GM19455 (cell line): ENCODE measurements at regions not wholly inside any gene's neighbourhood (a gene's known extent, or its start where the extent isn't known, plus 50 kb on each side); places are given as distances from the start of the nearest gene placed in this dataset.
"Not testable (repeated sequence)": the region's sequence is repeated elsewhere in the genome, so short reads cannot be mapped to it uniquely, and the experiment has no call there.

Source experiments
- ATAC-seq: cut with Tn5 transposase; IDR thresholded peaks from one replicate; pipeline ENCODE4 v1.9.1; 2021; ENCODE audit not compliant: unreplicated experiment

DNA sequence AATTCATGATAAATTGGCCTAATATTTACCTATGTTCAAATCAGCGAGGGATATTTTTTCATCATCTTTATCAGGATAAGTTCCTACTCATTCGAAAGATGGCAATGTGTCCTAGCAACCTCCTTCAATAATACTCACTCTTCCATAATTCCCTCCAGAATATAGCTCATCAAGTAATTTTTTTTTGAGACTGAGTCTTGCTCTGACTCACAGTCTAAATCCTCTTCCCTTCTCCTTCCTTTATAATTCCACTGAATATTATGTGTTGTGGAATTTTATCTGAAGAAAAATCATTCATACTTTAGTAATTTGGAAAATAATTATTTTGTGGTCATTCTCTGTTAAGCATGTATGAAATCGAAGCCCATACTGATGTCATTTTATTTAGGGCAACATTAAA, 663.8 kb downstream of the FLRT2 start:
- no peak for ATAC-seq

DNA sequence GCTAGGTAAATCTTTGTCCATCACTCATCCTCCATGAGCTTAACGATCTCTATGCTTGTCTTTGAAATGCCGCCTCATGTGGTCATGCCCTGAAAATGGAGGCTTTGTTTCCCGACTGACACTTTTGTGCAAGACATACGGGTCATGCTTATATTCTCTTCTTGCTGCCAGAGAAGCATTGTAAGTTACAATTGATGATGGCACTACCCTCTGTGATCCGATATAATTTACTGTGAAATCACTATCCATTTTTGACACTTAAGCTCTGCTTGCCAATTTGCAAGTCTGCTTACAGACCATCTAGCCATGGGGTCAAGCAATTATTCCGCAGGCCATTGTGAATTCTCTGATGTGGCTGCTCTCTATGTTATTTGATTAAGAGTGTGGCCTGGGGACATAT, 650.0 kb downstream of the FLRT2 start:
- ATAC-seq: no peak

DNA sequence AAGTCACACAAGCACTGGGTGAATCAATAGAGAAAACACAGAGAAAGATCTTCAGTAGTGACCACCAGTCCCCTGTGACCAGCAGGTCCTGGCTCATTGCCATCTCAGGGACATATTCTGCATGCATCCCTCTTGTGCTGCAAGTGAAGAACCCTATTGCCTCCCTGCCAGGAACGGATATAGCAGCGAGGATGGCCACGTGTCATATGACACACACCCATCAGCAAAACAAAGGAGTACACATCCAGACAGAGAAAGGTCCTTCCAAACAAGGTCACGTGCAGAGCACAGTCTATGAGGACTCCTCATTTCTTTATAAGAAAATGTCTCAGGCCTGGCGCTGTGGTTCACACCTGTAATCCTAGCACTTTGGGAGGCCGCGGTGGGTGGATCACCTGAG, 638.4 kb downstream of the FLRT2 start:
- no peak for ATAC-seq

DNA sequence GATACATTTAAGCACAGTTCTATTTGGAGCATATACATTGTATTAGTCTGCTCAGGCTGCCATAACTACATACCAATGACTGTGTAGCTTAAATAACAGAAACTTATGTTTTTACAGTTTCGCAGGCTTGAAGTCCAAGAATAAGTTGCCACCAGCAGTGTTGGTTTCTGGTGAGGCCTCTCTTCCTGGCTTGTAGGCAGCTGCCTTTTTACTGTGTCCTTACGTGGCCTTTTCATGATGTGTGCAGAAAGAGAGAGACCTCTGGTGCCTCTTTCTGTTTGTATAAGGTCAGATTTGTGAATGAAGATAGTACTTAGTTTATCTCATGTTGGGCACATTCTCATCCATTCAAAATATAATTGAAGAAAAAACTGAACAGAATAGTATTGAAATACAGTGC, 636.6 kb downstream of the FLRT2 start:
- no peak for ATAC-seq

DNA sequence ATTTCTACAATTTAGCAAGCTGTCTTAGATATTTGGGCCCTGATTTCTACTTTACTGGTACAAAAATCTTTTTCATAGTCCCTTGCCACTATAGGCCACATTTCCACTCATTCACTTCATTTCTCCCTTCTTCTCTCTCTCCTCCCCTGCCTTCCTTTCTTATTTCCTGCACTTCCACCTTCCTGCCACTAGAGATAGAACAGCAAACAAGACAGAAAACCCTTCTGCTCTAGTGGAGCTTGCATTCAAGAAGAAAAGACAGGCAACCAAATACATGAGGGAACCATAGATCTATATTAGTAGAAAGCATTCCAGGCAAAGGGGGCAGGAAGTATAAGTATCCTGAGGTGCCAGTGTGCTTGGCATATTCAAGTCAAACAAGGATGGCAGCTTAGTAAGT, 623.5 kb downstream of the FLRT2 start:
- ATAC-seq: no peak

DNA sequence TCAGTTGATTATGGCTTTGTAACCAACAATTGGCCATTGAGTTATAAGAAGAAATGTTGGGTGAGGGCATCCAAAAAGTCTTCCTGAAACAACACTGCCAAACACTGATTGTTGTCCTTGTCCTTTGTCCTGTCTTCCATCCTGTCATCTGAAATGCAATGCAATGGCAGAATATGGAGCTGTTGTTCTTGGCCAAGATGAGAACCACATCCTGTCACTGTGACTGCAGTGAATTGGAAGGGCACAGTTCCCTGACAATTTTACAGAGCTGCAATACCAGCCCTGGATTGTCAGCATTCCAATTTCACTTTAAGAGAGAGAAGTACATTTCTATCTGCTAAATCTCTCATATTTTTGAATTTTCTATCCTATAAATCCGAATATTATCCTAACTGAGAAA, 613.3 kb downstream of the FLRT2 start:
- ATAC-seq: no peak

DNA sequence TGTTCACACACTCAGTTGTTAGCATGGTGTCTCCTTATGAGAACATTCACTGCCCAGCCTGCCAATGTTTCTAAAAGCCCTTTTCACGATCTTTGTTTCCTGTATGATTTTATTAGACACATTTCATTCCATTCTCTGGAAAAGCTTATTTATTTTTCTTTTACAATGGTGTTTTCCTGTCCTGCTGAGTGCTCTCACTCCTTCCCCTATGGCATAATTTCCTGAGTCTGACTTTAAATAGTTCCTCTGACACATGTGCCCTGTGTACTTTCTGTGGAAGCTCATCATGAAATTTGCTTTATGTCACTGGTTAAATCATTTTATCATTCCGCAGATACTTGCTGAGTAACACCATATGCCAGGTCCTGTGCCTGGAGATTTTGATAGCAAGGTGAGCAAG, 612.0 kb downstream of the FLRT2 start:
- ATAC-seq: no peak

DNA sequence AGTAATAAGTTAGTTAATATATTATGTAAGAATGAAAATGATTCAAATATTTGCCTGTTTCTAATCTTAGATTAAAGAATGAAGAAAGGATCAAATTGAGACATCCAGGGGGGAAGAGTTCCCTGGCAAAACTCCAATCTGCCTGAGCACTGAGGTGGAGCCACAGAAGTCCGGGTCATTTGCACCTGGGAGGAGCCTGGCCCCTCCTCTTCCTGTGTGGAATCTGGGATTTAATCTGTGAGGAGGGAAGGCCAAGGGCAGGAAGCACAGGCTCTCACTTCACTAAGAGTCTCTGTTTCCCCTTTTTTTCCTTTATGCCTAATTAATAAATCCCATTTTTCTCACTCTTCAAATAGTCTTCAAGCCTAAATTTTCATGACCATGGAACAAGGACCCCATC, 599.5 kb downstream of the FLRT2 start:
- ATAC-seq: no peak

DNA sequence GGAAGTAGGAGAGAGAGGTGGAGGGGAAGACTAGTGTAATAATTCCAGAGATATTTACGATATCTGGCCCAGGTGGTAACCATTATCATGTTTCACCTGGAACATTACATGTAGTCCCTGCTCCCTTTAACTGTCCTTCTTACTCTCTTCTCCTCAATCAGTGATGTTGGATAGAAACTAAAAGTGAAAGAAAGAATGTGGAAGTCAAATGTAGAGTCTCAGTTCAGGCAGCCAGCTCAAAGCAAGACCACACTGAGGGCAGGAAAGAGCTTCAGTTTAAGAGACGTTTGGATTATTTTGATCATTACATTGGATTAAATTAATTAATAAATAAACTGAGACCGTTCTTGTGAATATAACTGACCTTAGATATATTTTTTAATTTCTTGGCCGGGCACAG, 594.4 kb downstream of the FLRT2 start:
- ATAC-seq: no peak

DNA sequence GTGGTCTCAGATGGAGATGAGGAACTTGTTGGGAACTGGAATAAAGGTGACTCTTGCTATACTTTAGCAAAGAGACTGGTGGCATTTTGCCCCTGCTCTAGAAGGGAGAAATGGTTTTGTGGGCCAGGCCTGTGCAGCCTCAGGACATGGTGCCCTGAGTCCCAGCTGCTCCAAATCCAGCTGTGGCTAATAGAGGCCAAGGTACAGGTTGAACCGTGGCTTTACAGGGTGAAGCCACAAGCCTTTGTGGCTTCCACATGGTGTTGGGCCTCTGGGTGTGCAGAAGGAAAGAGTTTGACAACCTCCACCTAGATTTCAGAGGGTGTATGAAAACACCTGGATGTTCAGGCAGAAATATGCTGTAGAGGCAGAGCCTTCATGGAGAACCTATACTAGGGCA, 586.0 kb downstream of the FLRT2 start:
- ATAC-seq: no peak

DNA sequence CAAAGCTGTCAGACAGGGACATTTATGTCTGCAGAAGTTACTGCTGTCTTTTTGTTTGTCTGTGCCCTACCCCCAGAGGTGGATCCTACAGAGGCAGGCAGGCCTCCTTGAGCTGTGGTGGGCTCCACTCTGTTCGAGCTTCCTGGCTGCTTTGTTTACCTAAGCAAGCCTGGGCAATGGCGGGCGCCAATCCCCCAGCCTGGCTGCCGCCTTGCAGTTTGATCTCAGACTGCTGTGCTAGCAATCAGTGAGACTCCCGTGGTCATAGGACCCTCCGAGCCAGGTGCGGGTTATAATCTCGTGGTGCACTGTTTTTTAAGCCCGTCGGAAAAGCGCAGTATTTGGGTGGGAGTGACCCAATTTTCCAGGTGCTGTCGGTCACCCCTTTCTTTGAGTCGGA, 580.9 kb downstream of the FLRT2 start:
- not testable (repeated sequence) for ATAC-seq

DNA sequence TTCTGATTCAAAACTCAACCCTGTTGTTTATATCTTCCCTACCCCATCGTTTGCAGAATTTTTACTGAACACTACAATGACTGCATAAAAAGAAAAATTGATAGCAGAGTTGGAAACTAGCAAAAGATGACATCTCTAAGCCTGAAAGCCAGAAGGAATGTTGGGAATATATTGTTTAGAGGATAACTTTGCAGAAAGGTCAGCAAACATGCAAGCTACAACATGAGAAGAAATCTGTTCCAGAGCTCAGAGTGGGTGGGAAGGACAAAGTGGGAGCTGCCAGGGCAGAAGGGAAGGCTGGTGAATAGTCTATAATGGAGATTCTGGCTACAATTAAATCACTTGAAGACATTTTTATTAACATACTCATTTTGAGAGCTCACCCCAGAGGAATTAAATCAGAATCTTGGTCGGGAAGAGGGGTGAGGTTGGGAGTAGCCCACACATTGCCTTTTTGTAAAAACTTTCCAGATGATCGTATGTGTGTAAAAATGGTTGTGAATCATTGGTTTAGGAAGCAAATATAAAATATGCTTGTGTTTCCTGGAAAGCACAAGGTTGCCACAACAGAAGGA, 574.8 kb downstream of the FLRT2 start:
- ATAC-seq: no peak

DNA sequence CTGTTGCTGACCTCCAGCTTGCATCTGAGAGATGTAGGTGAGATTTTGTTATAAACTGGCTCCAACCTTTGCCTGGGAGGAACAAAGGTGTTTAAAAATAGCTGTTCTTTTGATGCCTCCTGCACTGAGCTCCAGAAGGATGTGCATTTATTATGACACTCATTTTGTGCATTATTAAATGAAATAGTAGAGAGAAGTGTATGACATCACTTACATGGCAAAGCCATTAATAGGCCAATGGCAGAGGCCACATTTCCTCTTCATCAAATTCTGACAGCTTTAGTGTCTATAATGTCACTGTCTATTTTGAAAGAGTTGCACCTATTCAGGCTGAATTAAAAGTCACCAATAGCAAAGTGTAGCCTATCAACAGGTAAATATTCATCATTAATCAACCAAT, 564.6 kb downstream of the FLRT2 start:
- ATAC-seq: no peak

DNA sequence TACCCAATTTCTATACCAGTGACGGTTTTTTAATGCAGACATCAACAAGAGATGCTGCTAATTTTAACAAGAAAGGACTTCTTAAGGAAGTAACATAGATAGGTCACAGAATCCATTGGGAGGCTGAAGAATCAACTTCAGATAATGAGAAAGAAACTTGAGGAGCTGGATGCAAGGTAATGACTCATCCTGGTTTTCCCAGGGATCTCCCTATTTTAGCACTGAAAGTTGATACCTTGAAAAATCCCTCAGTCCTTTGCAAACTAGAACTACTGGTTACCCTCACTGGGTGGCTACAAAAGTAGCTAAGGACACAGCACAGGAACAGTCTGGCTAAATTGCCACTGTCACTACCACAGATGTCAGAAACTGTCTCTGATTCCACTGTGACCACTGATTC, 561.9 kb downstream of the FLRT2 start:
- no peak for ATAC-seq

DNA sequence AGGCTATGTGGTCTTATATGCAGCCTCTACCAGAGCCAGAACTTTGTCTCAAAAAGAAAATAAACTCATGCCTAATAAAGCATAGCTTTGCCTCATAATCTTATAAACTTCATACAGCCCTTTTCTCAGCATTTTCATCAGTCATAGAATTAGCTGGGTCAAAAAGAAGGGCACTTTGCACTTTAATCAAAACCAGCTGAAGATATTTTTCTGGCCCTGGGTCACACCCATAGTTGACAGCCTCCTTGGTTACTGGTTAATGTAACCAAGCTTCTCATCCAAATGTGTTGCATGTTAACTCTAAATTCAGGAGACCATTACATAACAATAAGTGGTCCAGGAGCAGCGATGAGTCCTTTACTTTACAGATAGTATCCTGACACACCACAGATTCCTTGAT, 558.2 kb downstream of the FLRT2 start:
- no peak for ATAC-seq

DNA sequence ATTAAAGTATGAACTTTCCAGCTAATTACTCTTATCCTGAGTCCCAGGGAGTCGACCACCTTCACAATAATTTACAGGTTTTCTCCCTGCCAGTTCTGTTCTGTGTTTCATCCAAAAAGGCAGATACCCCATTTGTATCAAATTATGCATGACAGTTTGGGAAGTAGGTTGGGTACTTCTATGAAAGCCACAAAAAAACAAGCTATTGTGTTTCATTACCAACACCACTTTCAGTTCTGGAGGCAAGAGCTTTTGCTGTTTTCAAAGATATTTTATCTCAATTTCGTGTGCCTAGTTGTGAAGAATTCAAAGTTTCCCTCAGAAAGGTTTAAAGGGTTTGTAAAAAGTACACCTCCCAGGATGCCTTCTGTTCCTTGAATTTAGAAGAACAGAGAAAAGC, 557.4 kb downstream of the FLRT2 start:
- ATAC-seq: no peak

DNA sequence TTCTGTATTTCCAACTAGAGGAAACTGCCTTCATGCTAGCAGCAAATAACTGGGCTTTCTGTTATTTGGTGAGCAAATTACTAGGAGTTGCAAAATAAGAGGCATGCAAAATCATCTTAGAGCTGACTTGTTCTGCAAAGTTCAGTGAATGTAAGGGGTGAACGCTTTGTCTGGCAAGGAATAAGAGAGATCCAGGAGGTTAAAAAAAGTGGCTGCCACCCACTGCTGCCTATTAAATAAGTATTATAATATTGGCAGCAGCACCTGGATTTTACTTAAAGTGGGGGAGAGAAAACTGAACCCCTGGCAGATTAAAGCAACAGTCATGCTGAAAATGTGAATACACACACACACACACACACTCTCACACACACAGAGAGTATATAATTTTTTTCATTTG, 557.0 kb downstream of the FLRT2 start:
- no peak for ATAC-seq

DNA sequence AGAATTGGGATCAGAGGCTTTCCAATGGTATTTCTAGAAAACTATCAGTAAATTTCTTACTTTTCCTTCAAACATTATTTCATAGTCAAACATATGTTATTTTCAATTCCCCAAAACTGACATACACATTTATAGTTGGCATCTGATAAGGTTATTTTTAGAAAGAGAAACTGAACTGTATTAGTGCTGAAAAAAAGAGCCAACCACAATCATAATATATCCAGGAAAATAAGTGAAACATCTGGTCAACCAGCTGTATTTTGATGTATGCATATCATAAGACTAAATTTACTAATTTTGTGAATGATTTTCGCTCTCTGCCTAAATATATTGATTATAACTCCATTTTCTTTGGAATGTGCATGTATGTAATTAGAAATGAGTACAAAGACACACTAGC, 554.2 kb downstream of the FLRT2 start:
- ATAC-seq: no peak

DNA sequence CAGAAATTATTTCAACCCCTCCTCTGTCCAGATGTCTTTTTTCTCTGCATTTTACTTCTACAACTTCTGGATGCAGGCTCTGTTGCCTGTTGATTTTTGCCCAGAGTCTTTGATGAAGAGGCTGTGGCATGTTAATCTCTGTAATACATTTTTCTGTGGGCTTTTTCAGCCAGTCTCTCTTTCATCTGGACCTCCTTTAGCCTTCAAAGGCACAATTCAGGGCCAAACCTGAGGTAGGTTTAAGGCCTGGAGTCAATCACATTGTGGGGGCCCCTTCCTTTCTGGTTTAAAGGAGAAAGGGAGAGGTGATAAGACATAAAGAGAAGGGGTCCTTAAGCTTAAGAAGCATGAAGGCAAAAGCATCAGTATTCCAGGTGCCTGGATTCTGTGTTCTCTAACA, 553.7 kb downstream of the FLRT2 start:
- no peak for ATAC-seq

DNA sequence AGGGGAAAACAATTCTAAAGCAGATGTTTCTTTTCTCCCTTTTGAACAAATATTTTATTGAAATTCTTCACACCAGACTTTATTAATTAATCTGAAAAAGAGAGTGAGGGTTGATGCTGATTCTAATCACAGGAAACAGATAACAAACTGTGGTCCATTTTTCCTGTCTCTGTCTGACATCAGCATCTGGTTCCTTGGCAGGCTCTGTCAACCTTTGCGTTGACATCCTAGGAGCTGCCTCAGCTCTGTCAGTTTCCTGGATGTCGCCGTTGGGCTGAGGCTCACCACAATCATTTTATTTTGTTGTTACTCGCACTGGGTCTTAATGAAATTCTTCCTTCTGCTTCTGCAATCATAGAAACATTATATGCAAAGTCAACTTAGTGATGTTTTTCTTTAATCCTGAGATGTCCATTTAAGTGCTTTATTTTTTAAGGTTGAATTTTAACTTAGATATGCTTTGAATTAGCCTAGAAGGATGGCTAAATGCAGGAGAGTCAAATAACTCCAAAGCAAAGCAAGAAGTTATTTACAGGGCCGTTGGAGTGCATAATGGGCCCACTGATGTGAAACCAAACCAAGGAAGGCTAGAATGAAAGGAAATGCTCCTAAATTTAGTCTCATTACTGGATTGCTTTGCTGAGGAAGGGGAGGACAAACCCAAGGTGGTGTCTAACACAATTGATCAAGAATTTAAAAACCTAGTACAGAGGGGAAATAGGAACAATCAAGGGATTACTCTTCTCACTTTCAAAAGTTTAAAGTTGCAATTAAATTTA, 542.4 kb downstream of the FLRT2 start:
- ATAC-seq: no peak

DNA sequence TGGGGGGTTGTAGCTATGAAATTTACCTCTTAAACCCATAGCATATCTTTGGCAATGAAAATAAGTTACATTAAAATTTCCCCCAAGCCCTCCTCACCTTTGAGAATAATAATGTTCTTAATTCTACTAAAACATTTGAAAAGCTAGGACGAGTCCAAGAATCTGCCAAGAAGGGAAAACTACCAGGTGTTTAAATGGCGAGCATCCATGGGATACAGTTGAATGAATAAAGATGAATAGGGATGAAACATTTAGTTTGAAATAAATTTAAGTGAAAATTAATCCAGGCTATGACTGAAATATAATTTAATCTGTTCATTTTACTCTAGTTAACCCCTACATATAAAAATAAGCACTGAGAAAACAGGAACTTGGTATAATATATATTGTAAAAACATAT, 536.7 kb downstream of the FLRT2 start:
- no peak for ATAC-seq

DNA sequence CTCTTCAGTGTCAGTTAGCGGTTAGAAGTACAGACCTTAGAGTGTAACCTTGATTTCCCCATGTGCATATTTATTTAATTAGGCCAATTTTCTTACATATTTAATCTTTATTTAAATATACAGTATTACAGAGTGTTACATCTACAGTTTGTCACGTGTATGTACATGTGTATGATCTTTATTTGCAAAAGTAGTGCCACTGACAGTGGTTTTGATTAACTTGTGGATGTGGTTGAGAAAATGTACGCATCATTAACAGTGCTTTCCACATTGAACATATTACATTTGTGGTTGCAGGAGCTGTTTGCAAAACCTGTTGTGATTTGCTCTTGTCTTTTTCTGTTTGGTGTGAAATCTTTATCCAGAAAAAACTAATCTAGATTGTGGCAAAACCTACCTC, 535.5 kb downstream of the FLRT2 start:
- ATAC-seq: no peak

DNA sequence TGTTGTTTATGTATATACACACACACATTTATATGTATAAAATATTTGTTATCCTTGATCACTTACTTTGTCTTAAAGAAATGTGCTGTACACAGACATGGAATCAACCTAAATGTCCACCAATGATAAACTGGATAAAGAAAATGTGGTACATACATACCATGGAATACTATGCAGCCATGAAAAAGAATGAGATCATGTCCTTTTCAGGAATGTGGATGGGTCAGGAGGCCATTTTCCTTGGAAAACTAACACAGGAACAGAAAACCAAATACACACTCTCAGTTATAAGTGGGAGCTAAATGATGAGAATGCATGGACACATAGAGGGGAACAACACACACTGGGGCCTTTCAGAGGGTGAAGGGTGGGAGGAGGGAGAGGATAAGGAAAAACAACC, 534.7 kb downstream of the FLRT2 start:
- not testable (repeated sequence) for ATAC-seq
